ENCODE measurements at regions not wholly inside any gene's neighbourhood (a gene's known extent, or its start where the extent isn't known, plus 50 kb on each side); places are given as distances from the start of the nearest gene placed in this dataset.

DNA sequence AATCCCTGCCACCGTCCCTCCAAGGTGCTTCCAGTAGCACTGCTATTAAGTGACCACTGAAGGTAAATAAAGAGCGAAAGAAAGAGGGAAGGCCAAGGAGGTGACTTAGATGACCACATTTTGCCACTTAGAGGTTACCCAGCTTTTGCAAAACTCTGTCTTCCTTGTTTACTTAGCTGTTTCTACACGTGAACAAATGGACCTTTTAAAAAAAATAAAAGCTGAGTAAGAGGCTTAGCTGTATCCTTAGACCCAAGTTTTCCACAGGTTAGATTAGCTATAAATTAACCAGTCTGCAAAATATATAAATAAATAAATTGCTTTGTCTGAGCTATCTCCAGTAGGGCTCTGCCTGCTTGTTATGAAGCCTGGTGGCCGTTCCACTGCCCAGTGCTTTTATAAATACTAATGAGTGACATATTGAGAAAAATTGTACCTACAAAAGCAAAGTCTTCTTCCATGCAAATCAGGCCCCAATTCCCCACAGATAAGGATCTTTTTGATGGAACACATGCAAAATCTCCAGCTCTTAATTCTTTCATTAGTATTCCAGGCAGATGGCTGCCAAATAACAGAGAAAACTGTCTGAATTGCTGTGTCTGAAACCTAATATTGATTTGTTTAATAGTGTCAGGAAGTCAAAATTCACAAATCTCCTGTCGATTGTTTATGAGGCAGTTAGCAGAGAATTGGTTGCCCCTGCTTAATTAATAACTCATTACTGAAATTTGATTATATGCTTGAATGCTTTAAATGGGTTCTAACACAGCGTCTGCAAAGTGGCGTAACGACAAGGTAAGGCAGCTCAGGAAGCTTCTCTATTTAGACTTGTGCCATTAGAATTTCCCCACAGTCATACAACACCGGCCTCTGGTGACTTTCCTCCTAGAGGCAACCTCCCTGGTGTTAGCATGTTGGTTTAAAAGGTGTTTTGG is 176.7 kb downstream of the EMX2 start:
- no peak for DNase-seq (ENCODE audit: low read depth)

DNA sequence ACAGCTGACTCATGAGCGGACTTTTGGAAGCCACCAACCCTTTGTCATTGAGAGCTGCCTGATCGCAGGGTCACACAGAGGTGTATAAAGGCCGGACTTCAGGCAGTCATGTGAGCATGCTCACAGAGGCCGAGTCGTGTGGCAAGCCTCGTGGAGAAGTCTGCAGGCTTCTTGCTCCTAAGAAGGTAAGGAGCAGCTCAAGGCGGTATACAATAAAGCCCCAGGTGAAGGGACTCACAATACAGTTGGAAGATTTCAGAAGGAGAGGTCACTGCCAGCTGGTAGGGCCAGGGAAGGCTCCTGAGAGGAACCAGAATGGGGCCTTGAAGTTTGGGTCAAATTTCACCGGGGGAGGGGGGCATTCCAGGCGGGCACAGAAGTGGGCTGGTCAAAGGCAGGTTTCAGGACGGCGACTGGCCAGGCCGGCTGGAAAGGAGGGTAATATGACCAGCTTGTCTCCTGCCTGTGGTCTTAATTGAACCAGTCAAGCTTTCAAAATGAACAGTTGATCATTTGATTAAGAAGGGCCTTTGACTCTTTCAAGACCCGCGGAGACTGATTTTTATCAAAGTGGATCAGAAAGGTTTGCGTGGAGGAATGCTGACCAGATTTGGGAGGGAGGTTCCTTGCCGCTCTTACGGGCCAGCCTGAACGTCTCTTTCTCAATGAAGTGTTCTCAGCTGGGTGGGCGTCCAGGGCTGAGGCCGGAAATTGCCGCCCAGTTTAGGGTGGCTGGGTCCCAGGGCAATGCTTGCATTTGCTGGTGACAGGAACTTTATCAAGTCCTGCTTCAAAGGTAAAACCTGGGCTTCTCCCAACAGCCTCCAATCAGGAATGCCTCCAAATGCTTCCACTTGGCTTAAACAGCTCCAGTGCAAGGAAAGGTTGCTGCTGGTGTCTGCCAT is 178.6 kb downstream of the EMX2 start:
- no peak for DNase-seq (ENCODE audit: low read depth)

DNA sequence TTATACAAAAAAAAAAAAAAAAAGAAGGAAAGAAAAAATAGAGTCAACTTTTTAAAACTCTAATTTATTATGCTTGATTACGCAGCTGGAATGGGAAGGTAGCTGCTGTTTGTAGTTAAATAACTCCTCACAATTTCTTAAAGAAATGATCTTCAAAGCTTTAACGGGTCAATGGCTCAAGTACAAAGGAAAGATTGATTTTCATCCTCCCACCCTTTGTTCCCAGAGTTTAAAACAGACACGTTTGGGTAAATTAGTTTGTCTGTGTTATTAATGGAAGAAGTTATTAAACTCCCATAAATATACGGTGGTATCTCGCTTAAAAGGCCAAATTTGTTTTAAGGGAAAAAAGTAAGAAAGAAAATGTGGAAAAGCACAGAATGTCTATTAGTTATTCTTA is 179.3 kb downstream of the EMX2 start:
- no peak for DNase-seq (ENCODE audit: low read depth)

DNA sequence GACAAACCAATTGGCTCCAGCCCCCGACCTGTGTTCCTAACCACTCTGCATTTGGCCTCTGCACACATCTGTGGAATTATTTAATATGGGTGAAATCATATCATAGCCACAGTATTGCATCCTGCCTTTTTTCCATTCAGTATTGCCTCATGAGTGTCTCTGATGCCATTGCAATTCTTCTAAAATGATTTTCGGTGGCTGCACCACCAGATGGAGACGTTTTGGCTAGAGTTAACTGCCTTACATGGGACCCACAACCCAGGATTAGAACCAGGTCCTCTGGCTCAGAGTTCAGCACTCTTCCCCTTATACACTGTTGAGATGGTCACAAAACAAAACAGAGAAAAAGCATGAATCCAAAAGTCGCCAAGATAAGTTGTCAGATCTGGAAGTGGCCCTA is 180.8 kb downstream of the EMX2 start:
- DNase-seq (ENCODE audit: low read depth): peak; percentile 5

DNA sequence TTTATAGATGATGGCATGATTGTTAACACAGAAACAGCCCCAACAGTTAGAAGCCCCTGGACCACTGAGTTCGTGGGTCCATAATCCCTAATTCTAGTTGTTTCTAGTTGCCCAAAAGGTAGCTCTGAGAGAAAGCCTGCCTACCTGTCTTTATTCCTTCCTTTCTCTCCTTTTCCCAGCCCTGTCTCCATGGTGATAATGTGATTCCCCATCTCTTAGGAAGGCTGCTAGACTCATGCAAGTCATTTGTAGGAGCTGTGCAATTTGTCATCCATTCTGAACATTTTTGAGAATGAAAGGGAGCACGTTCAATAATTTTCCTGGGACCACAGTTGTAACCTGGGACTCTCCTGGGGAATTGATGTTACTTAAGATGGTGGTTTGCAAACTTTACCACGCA is 183.4 kb downstream of the EMX2 start:
- no peak for DNase-seq (ENCODE audit: low read depth)

DNA sequence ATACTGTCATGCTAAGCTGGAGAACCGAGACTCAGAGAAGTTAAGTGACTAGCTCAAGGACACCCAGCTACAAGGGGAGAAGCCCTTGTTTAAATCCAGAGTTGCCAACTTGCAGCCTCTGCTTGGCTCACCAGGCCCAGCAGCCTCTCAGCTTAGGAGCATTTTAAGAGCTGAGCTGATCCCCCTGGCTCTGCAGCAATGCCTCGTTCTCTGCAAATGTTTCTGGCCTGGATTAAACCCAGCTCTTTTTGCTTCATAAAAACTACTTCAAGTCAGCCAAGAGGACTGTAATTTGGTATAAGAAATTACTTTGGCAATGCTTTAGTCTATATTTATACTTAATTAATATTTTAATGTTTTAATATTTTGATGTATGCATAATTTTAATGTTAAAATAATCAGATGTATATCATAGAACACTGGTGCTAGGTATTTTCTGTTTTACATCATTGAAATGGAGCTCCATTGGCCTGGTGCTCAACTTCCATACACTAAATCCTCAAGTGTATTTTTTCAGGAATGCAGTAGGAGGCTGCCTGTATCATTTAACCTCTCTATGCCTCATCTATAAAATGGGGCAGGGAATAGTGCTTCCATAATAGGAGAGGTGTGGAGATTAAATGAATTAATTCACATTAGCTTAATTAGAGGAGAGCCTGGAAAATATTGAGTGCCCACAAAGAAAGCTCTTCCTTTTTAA is 184.2 kb downstream of the EMX2 start:
- DNase-seq (ENCODE audit: low read depth): no peak

DNA sequence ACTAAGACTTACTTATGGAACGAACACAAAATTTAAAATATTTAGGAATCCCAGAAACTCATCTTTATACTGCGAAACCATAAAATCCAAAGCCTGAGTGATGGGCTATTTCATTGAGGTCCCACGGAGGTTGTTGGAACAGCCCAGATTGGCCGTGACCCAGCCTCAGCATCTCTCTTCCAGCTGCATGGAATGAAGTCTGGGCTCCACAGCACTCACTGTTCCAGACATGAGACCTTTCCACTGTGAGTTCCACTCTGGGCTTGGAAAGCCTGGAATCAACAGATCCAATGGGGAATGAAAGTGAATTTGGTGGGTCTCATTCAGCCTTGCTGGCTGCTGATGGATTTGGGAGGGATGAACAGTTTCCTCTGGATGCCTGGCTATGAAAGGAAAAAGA is 184.9 kb downstream of the EMX2 start:
- no peak for DNase-seq (ENCODE audit: low read depth)

DNA sequence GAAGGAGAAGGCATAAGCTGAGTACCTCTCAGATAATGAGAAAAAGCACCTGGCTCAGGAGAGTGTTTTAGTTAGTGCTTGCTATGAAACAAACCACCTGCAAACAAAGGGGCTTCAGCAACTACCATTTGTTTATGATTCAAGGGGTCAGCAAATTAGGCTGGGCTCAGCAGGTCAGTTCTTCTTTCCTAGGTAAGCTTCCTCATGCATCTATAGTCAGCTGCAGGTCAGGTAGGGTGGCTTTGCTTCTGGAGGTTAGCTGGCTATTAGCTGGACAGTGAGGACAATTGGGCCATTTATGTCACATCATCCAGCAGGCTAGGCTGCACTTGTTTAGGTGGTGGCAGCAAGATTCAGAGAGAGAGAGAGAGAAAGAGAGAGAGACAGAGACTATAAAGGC is 185.5 kb downstream of the EMX2 start:
- no peak for DNase-seq (ENCODE audit: low read depth)

DNA sequence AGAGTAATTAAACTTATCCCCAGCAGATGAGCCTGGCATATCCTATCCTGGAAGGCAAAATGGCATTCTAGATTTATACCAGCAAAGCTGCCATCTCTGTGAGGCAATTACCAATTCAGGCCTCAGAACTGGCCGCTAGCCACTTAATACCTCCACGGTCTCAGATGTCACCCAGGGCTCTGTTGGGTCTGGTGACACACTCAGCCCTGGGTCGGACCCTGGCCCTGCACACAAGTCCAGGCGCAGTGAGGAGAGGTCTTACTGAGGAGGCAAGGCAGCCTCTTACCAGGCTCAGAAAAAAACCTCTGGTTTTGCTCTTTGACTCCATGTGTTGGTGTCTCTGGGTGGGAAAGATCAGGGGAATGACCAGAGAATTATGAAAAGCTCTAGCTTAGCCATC is 186.6 kb downstream of the EMX2 start:
- DNase-seq (ENCODE audit: low read depth): no peak

DNA sequence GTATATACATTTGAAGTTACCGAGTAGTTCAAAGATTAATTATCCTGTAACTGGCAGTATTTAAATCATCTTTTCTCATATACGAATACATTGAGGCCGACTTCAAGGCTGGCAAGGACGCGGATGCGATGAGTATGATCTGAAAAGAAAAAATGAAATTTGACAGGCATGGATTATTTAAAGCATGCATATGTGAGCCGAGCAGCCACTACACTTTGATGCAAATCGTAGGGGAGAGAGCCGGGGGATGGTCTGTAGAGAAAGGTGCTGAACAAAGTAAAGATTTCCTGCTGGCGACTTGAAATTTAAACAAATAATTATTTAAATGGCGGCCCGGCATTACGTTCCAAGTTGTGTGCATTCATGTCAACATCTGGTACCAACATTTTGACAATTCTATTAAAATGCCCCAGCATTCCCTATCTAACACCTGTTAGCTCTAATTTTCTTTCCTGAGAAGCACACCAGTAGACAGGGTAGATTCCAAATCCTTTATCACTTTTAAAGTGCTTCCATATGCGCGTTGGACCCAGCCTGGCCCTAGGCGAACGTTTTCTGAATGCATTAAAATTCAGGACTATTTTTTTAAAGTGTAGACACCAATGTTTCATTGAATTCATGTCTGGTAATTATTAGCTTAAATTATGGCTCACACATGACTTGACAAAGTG is 188.7 kb downstream of the EMX2 start:
- DNase-seq (ENCODE audit: low read depth): no peak

DNA sequence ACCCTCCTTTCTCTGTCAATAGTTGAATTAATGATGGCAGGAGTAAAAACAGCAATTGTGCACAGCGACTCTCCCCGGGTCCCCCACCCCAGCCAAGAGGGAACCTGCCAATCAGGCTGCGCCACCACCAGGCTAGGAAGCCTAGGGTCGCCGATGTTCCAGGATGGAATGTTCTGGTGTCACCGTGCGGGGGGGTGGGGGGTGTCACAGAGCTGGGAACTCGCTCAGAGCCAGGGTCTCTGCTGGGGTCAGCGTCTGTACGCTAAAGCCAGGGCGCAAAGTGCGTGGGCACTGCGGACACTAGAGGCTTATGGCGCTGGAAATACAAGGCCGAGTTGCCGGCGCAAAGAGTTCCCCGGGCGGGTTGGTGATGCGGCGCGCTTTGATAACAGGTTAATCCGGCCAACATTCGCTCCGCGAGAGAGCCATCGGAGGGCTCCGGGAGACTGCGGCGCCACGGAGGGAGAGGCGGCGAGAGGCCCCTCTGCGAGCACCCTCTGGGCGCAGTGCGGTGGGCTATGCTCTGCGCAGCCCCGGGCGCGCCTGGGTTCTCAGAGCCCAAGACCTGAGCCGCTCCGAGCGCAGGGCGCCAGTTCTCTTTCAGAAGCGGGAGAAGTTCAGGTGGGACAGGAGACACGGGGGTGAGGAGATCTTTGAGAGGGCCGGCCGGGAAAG is 192.3 kb downstream of the EMX2 start:
- DNase-seq (ENCODE audit: low read depth): no peak

DNA sequence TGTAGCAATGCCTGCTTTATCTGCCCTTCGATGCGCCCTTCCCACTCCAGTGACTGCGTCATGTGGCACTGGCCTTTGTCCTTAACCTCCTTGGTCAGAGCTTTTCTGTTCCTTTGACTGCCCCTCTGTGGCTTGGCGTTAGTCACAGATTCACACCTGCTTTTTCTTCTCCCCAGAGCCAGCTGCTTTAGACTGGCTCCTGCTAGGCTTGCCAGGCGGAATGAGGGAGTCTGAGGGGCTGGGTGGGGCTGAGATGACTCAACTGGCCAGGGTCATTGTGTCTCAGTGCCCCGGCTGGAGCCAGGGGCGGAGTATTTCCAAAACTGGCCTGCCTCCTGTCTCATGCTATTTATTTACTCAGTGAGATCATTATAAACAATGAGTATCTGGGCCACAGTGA is 194.1 kb downstream of the EMX2 start:
- DNase-seq (ENCODE audit: low read depth): peak; percentile 23

DNA sequence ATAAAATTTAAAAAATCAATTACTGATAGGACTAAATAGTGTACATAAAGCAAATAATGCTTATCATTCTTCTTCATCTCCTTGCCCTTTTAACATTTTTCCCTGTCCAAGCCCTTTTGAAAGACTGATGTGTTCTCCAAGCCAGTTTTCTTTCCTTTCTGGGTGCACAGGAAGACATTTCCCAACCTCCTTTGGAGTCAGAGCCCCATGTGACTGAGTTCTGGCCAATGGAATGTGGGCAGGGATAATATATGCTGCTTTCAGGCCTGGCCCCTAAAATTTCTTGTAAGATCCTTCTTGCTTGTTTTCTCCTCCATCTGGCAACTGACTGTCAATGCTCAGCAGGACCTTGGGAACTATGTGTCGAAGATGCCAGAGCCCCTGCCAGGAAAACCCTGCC is 197.5 kb downstream of the EMX2 start:
- no peak for DNase-seq (ENCODE audit: low read depth)

DNA sequence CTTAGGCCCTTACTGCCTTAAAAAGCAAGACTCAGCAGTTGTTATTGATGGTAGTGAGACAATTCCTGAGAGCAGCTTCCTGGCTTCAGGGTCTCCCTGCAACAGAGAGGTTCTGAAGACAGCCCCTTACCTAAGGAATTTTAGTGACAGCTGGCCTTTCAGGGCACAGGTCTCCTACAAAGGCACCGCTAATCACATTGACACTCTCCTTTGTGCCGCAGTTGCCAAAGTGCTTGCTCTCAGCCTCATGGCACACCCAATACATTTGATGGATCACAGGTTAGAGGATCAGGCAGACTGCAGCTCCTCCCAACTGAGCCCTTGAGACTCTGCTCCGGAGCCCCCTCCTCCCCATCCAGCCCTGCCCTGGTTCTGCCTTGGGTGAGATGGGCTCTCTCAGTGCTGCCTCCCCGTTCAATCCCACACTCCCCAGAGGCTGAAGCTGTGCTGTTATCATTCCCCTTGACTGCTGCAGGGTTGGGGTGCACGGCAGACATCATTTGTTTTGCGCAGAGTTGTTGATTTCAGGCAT is 198.2 kb downstream of the EMX2 start:
- no peak for DNase-seq (ENCODE audit: low read depth)

DNA sequence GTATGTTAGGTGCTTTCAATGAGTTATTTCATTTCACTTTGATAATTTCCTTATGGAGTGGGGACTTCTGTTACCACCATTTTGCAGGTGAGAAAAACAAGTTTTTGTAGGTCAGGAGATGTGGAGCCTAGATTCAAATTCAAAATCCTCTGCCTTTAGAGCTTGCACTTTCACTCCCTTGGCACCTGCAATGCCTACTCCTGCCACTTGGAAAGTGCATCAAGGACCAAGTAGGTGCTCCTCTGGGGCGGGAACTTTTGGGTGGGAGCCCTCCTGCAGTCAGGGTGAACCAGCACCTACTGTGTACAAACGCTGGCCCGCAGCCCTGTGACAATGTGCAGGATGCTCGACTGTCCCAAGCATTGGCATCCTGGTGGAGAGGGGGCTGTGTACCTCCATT is 199.0 kb downstream of the EMX2 start:
- no peak for DNase-seq (ENCODE audit: low read depth)

DNA sequence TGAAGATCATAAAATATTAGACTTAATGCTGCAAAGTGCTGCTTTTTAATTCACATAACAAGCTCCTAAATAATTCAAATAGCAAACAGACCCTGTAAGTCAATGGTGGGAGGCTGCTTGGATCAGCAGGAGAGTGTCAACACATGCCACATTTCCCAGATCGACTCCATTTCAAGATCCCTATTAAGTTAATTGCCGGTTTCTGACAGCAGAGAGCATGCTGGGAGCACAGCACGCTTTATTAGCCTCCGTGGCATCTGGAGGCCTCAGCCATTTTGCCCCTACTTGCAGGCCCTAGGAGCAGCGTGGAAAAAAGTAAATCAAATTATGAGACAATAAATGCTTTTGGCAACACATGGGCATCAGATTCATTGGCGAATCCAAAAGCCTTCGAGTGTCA is 201.0 kb downstream of the EMX2 start:
- no peak for DNase-seq (ENCODE audit: low read depth)

DNA sequence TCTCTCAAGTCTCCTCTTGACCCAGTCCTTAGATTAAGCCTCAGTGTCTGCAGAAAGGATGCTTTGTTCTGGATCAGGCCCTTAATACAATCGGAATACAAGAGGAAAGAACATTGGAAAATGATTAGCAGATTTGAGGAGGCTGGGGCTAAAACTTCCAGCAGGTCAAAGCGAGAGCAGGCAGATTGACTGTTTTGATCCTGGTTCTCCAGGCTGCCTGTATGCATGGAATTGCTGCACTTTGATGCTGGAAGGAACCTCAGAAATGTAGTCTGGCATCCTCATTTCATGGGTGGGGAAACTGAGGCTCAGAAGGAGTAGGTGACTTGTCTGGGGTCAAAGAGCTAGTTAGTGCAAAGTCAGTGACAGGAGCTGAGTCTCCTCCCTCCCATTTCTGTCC is 202.8 kb downstream of the EMX2 start:
- DNase-seq (ENCODE audit: low read depth): no peak

DNA sequence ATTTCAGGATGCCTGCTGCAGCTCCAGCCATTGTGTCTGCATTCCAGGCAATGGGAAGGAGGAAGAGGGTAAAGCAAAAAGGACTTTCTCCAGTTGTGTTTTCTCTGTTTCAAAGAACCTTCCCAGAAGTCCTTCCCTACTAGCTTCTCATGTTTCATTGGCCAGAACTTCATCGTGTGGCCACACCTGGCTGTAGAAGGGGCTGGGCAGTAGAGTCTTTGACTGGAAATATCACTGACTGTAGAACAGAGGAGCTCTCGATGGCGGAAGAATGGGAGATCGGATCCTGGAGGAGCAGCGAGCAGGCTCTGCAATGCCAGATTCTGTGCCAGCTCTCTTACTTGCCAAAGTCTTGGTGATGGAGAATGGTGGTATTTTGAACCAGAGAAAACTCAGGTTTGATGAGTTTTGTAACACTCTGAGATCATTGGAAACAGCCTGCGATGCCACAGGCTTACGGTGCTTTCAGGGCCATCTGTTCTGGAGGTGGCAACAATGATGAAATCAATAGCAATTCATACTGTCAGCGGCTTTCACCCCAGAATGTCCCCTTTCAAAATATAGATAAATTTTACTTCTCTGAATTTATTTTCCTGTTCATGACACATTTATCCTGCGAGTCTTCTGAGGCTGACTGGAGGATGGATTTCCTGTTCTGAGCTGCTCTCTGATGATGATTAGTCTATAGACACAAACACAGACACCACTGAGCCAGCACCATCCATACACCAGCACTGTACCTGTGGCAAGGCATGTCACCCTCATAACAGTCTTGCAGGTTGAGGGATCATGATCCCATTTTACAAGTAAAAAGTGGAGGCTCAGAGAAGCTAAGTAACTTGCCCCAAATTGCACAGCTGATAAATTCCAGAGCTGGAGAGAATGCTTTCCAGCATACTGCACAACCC is 204.2 kb downstream of the EMX2 start:
- DNase-seq (ENCODE audit: low read depth): no peak

DNA sequence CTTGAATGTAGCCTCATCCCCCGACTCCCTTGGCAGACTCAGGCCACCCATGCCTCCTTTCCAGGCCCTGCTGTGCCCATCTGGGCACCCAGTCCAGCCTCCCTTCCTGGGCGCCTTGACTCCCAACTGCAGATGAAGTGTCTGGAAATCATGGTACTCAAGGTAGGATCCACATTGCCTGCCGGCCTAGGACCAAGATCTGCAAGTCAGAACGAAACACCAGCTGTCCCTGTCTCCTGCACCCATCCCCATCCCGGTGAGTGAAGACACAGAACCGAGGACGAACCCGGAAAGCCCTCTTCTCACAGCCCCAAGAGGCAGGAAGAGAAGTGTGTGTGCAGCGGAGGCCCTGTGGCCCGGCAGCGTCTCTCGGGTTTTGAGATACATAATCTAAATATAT is 205.1 kb downstream of the EMX2 start:
- no peak for DNase-seq (ENCODE audit: low read depth)

DNA sequence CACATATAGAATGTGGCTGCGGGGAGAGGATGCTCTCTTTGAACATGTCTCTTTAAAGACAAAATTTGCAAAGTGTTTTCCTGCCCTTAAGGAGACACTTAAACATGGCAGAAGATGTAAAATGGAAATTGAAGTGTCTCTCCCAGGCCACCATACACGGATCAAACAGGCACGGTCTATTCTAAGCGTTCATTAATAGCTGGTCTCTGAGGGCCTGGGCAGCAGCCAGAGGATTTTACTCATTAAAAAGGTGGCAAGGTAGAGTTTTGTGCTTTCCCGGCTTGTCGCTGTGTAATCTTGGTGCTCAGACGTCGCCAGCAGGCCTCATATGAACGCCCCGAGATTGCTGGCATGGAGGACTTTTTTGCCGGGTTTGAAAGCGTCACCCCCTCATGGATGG is 205.5 kb downstream of the EMX2 start:
- DNase-seq (ENCODE audit: low read depth): no peak

All from stromal cell of bone marrow (primary cell).